ENCODE measurements at regions not wholly inside any gene's neighbourhood (a gene's known extent, or its start where the extent isn't known, plus 50 kb on each side); places are given as distances from the start of the nearest gene placed in this dataset.

- DNase-seq, result no peak
Measured at GRCh38 chr2:114139542-114139941, 249.7 kb downstream of the ACTR3 start.

DNA sequence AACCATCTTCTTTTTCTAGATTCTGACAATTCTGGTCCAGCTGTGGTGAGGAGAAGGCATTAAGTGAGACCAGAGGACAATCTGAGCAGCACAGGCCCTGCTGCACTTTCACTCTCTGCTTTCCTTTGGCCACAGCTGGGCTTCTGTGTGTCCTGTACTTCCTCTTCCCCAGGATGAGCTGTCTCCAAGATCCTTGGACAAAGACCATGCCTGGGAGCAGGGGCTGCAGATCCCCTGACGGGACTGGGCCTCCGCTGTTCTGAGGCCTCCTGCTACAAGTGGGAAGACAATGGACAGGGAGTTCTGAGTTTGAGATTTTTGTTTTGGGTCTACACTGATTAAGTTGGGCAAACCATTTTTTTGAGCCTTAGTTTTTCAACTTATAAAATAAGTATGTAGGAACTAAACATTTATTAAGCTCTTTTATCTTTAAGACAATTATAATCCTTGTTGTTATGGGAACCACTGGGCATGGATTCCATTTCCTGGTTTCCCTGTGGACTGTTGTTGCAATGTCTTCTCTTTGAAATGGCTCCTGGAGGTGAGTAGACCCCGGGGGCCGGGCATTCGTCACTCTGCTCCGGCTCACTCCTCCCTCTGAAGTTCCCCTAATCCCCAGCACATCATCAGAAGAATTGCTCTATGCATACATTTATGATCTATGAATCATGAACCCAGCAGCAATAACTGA lies 266.6 kb downstream of the ACTR3 start:
- no peak for DNase-seq

- DNase-seq, result no peak
Measured at GRCh38 chr2:114157057-114157385, 267.1 kb downstream of the ACTR3 start.

- DNase-seq, result no peak
Measured at GRCh38 chr2:114160263-114160981, 270.5 kb downstream of the ACTR3 start.

DNA sequence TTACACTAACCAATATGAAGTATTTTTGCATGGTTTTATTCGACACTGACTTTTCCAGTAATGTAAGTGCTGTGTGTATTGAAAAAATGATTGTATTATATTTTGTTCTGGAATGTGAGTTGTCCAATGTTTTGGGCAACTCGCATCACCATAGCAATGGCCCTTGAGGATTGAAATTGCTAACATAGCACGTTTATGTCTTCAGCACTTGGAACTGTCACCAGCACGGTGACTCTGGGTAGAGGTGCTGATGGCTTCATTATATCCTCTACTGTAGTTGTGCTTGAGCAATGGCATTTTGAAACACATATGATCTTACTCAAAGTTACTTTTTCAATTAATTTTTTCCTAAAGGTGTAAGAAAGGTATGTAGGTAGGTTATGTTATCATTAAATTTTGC lies 271.5 kb downstream of the ACTR3 start:
- DNase-seq, result no peak

GRCh38 chr2:114167799-114168198 lies 274.6 kb upstream of the DPP10 start:
- DNase-seq, result no peak

DNA sequence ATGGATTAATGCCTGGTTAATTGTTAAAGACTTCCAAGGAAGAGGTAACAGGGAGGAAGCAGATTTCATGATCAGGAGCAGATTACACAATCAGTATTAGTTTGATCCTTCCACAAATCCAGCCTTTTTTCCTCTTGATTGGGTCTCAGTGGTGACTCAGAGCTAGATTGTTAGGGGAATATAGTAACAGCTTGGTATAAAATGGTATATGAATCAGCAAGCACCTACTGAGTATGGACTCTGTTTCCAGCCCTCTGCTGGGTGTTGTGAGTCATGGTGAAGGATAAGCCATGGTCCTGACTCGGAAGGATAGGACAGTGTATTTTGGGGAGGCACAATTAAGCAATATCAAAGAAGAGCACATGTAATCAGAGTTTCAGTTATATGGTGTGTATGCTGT lies 272.4 kb upstream of the DPP10 start:
- DNase-seq, result no peak

DNA sequence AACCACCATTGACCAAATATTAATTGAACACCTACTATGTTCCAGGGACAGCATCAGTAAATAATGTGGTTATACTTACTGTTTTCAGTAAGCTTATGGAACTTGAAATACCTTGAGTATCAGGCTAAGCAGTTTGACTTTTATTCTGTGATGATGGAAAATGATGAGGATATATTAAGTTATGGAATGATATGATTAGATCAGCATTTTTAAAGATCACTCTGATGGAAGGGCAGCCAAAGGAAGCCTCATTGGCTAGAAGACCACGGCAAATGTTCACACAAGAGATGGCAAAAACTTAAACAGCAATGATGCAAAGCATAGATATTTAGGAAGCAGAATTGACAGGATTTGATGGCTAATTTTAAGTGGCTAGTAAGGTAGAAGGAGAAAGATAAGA lies 266.9 kb upstream of the DPP10 start:
- no peak for DNase-seq

GRCh38 chr2:114185501-114185900 lies 256.9 kb upstream of the DPP10 start:
- no peak for DNase-seq

- no peak for DNase-seq
Measured at GRCh38 chr2:114192362-114192761, 250.1 kb upstream of the DPP10 start.

GRCh38 chr2:114201781-114202180 lies 240.7 kb upstream of the DPP10 start:
- no peak for DNase-seq

- DNase-seq, result no peak
Measured at GRCh38 chr2:114203679-114204078, 238.8 kb upstream of the DPP10 start.

DNA sequence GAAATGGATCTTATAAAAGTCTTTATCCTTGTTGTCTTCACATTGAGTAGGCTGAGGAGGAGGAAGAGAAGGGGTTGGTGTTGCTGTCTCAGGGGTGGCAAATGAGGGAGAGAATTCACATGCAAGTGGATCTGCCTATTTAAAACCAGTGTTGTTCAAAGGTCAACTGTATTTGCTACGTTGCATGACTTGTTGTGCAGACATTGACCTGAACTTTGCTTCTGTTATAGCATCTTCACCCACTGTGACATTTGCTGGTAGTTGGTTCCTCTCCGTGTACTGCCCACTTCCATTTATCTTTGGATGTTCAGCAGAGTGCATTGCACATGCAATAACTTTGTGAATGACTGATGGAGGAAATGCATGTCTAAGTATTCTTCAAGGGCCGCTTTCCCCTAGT lies 228.6 kb upstream of the DPP10 start:
- no peak for DNase-seq

DNA sequence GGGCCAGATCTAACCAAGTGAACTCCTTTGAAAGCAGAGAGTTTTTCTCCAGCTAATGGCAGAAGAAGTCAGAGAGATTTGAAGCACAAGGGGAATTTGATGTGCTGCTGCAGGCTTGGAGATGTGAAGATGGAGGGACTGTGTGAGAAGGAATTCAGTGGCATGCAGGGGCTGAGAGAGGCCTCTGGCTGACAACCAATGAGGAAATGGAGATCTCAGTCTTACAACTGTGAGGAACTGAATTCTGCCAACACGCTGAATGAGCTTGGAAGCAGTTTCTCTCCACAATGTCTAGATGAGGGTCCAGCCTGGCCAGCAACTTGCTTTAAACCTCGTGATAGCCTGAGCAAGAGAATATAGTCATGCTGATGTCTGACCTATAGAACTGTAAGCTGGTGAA lies 224.1 kb upstream of the DPP10 start:
- no peak for DNase-seq

DNA sequence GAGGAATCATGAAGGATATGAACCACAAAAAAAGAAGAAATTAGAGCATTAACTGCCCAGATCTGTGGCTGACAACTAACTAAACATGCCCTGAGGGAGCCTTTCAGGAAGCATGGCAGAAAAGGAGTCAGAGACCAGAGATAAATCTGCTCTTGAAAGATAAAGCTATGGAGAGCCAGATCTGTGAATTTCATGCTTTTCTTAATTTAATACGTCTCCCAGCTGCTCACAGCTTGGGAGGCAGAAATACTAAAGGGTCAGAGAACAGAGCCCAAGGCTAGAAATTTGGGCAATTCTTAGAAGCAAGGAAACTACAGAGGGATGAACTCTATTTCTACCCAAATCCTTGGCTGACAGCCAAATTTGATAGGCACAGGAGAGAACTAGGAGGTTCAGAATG lies 223.0 kb upstream of the DPP10 start:
- DNase-seq, result no peak

DNA sequence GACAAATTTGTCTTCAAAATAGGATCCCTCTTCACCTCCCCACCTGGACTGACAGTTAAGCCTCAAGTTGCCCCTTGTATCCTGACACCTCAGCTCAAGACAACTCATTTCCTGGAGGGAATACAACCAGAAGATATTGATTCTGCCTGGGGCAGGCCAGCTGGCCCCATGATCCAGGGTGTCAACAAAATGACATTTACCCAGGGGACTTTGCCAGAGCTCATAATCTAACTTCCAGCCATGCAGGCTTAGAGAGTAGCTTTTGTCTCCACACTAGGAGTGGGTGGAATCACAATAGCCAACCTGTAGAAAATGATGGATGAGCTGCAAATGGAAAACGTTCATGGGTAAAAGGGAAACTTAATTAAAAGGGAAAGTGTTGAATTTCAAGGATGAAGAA lies 220.1 kb upstream of the DPP10 start:
- DNase-seq, result no peak

- DNase-seq, result no peak
Measured at GRCh38 chr2:114231921-114232320, 210.5 kb upstream of the DPP10 start.

GRCh38 chr2:114237331-114237730 lies 205.1 kb upstream of the DPP10 start:
- no peak for DNase-seq

- DNase-seq, result no peak
Measured at GRCh38 chr2:114238910-114239559, 203.4 kb upstream of the DPP10 start.

DNA sequence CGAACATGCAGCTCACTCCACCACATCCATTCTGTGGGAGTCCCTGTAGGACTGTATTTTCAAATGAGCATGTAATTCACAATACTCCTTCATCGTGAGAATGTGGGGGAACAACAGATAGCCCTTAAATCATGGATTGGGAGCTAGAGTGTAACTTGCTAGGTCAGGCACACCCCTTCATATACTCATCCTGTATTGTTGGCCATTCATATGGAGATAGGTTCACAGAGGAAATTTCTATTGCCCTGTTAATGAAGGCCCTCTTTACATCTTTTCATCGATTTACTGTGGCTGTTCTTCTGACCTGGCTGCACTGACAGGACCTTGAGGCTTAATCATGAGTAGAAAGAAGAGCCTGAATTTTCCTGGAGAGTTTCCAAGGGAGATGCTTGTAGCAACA lies 193.8 kb upstream of the DPP10 start:
- DNase-seq, result no peak

DNA sequence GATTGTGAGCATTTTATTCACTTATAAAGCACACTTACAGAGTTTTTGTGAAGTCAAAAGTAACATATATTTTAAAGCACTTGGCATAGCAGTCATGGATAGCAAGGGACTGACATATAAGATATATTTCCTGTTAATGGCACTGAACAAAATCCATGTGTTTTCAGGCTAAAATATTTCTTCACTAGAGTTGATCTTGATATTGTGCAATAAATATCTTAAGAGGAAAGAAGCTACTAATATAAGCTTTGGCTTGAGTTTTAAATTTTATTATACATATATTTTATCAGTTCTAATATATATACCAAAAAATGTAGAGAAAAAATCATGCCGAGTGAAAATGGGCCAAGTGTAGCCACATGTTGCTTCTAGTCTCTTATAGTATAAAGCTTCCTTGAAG lies 189.7 kb upstream of the DPP10 start:
- DNase-seq, result no peak

DNA sequence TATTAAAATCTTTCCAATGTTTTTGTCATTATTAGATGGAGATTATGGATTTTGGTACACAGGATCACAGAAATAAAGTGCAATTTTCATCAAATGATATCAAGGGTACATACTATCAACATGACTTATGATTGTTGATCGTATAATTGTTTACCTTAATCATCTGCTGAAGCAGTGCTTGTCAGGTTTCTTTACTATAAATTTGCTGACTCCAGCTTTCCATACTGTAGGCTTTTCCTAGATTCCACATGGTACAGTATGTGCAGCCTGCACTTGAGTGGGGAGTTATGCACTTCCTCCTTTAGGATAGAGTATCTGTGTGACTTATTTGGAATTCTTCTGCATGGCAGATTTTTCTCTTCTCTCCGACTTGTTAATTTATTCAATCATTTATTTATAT lies 187.6 kb upstream of the DPP10 start:
- no peak for DNase-seq

GRCh38 chr2:114259389-114259788 lies 183.1 kb upstream of the DPP10 start:
- DNase-seq, result no peak

GRCh38 chr2:114261366-114261765 lies 181.1 kb upstream of the DPP10 start:
- no peak for DNase-seq

GRCh38 chr2:114265261-114265660 lies 177.2 kb upstream of the DPP10 start:
- DNase-seq, result no peak
